TTC549 (cell line): ENCODE measurements at regions not wholly inside any gene's neighbourhood (a gene's known extent, or its start where the extent isn't known, plus 50 kb on each side); places are given as distances from the start of the nearest gene placed in this dataset.

ENCODE experiments used
- FAIRE-seq: peaks from 2 replicates; lab custom pipeline; 2012; peaks lifted over from hg19 to GRCh38; lab: Jason Lieb, UNC

- FAIRE-seq: no peak
These were observed 336.4 kb downstream of the SEC14L1 start for GRCh38 chr17:77476931-77477805.

GRCh38 chr17:77478281-77478680, 337.5 kb downstream of the SEC14L1 start:
- FAIRE-seq: no peak

GRCh38 chr17:77478899-77479298, 338.1 kb downstream of the SEC14L1 start:
- FAIRE-seq: no peak

GRCh38 chr17:77479372-77480198, 338.8 kb downstream of the SEC14L1 start:
- no peak for FAIRE-seq

GRCh38 chr17:77480199-77480508, 339.4 kb downstream of the SEC14L1 start:
- FAIRE-seq: no peak

GRCh38 chr17:77480509-77481215, 339.9 kb downstream of the SEC14L1 start:
- no peak for FAIRE-seq

- no peak for FAIRE-seq
These were observed 341.0 kb downstream of the SEC14L1 start for GRCh38 chr17:77481476-77482374.

- no peak for FAIRE-seq
These were observed 341.8 kb downstream of the SEC14L1 start for GRCh38 chr17:77482375-77483127.

- FAIRE-seq: no peak
These were observed 342.4 kb downstream of the SEC14L1 start for GRCh38 chr17:77483128-77483598.

- FAIRE-seq: no peak
These were observed 343.3 kb downstream of the SEC14L1 start for GRCh38 chr17:77484111-77484510.

GRCh38 chr17:77485089-77485833, 344.5 kb downstream of the SEC14L1 start:
- no peak for FAIRE-seq

GRCh38 chr17:77487211-77487629, 346.5 kb downstream of the SEC14L1 start:
- FAIRE-seq: no peak

- FAIRE-seq: no peak
These were observed 347.1 kb downstream of the SEC14L1 start for GRCh38 chr17:77487677-77488530.

- FAIRE-seq: no peak
These were observed 347.9 kb downstream of the SEC14L1 start for GRCh38 chr17:77488531-77489238.

GRCh38 chr17:77489239-77489892, 348.6 kb downstream of the SEC14L1 start:
- no peak for FAIRE-seq

- no peak for FAIRE-seq
These were observed 349.1 kb downstream of the SEC14L1 start for GRCh38 chr17:77489893-77490255.

GRCh38 chr17:77490361-77491183, 349.8 kb downstream of the SEC14L1 start:
- FAIRE-seq: no peak
